ENCODE measurements at regions not wholly inside any gene's neighbourhood (a gene's known extent, or its start where the extent isn't known, plus 50 kb on each side); places are given as distances from the start of the nearest gene placed in this dataset.

GRCh38 chr12:63415357-63415756, 252.9 kb downstream of the DPY19L2 start:
- TF ChIP-seq, protein P1, sequence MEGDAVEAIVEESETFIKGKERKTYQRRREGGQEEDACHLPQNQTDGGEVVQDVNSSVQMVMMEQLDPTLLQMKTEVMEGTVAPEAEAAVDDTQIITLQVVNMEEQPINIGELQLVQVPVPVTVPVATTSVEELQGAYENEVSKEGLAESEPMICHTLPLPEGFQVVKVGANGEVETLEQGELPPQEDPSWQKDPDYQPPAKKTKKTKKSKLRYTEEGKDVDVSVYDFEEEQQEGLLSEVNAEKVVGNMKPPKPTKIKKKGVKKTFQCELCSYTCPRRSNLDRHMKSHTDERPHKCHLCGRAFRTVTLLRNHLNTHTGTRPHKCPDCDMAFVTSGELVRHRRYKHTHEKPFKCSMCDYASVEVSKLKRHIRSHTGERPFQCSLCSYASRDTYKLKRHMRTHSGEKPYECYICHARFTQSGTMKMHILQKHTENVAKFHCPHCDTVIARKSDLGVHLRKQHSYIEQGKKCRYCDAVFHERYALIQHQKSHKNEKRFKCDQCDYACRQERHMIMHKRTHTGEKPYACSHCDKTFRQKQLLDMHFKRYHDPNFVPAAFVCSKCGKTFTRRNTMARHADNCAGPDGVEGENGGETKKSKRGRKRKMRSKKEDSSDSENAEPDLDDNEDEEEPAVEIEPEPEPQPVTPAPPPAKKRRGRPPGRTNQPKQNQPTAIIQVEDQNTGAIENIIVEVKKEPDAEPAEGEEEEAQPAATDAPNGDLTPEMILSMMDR (IDR thresholded peaks at IDR 0.05), result no peak
- no peak for TF ChIP-seq POLR2A (IDR thresholded peaks at IDR 0.05)
